Renal cortex interstitium (tissue), 11 donors: ENCODE measurements at regions not wholly inside any gene's neighbourhood (a gene's known extent, or its start where the extent isn't known, plus 50 kb on each side); places are given as distances from the start of the nearest gene placed in this dataset.

ENCODE experiments used
- DNase-seq, 11 donors: peaks; one replicate each; pipeline ENCODE4 v3.0.0-alpha.2; 2013; ENCODE audit warnings: low read depth in 9 of 11, low spot score in 4 of 11; ENCODE audit errors: extremely low read depth in 1 of 11

GRCh38 chr14:35993684-35993960 is 167.5 kb downstream of the BRMS1L start:
- DNase-seq, result no peak

DNA sequence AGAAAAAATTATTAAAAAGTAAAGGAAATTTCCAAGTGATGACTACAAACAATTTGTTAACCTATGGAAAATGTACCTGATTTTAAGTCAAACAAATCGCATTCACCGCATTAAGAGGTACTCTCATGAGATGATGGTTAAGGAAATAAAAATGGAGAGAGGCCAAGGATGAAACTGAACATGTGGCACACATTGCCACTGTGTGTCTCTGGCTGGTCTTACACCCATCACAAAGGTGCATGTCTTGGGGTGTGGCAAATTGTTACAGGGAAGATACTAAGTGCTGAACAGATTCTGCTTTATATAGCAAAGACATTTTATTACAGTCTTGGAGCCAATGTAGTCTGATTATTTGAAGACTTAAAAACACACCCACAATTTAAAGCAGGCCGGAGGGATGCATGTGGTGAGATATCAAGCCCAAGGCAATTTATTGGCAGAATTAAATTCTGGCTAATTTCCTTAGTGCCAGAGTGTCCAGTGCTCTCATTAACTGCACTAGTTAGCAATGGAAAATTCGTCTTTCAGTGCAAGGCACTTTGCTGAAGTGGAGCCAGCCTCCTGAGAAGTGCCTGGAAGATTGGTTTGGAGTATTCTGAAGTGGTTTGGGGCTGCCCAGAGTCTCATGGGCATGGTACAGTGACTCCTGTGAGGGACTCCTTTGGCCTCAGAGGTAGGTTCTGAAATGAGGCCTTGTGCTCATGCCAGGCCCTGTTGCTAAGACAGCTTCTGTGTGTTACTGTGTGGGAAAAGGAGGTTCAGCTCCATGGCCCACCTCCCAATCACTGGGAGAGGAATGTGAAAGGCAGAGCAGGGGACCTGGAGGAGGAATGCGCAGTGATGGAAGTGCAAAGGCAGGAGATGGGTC is 166.9 kb downstream of the BRMS1L start:
- DNase-seq, result no peak

GRCh38 chr14:35991356-35991755 is 165.2 kb downstream of the BRMS1L start:
- no peak for DNase-seq

GRCh38 chr14:35989736-35990135 is 163.6 kb downstream of the BRMS1L start:
- DNase-seq, result no peak

GRCh38 chr14:35988972-35989690 is 163.0 kb downstream of the BRMS1L start:
- DNase-seq, result no peak

GRCh38 chr14:35988550-35988949 is 162.4 kb downstream of the BRMS1L start:
- no peak for DNase-seq

DNA sequence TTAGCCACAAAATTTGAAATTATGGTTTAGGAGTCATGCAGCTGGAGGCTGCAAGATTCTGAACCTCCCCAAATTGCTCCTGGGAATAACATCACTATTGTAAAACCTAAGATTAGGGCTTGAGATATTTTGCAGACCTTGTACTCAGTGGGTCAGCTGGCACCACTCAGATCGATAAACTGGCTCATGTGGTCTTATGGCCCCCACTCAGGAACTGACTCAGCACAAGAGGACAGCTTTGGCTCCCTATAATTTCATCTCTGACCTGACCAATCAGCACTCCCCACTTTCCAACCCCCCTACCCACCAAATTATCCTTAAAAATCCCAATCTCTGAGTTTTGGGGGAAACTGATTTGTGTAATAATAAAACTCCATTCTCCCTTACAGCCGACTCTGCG is 161.6 kb downstream of the BRMS1L start:
- no peak for DNase-seq

- DNase-seq, result no peak
Observed at GRCh38 chr14:35986219-35986573, 160.1 kb downstream of the BRMS1L start.

DNA sequence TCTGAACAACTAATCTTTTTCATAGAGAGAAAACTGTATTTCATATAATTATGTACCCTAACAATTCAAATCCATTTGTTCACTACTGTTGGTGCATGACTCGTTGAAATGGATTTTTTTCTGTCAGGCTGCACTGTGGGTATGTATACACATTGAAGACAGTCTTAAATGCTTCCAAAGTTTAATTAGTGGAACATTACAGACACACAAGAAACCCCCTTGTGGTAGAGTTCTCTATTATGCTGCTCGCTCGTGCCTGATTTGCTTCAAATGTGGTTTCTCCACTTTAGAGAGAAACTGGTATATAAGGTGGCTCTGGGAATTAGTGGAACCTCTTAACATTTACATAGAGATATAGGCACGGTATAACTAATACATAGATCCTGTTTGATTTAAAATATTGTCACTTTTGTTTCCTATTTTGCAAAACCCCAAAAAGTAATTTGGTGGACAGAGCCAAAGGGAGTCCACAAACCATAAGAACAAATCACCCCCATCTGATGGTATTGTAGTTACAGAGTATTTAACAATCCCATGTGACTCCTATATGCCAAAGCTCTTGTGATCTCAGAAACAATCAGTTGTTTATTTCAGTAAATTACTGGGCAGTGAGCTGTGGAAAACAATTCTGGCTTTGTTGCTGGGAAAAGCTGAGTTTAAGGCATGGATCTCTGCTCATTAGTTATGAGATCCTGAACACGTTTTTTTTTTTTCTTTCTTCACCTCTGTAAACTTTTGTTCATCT is 159.5 kb downstream of the BRMS1L start:
- peak in 2 of 11 donors; percentile 1 to 12 for DNase-seq

DNA sequence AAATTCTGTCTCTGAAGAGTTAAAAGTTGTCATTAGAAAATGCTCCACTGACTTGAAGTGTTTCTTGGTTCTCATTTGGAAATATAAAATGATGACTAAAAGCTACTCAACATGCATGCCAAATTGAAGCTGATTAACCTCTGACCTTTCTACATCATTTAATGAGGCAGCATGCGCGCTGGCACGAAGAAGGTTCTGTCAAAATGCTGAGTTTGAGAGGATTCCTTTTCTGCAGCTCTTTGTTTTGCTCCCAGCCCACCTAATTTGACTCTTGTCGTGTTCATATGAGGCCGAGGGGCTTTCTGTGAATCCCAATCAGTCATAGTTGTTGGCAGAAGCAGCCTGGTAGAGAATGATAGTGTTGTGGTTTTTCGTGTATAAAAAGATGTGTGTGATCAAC is 153.4 kb downstream of the BRMS1L start:
- no peak for DNase-seq

DNA sequence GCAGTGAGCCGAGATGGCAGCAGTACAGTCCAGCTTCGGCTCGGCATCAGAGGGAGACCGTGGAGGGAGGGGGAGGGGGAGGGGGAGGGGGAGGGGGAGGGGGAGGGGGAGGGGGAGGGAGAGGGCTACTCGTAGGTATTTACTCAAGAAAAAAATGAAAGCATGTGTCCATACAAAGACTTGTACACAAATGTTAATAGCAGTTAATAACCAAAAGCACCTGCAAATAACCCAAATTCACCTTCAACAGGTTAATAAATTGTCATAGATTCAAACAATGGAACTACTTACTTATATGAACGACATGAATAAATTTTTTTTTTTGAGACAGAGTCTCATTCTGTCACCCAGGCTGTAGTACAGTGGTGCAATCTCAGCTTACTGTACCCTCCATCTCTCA is 152.4 kb downstream of the BRMS1L start:
- no peak for DNase-seq

- DNase-seq, result no peak
Observed at GRCh38 chr14:35975814-35976213, 149.7 kb downstream of the BRMS1L start.

GRCh38 chr14:35973770-35974169 is 147.6 kb downstream of the BRMS1L start:
- no peak for DNase-seq

GRCh38 chr14:35971965-35972630 is 146.0 kb downstream of the BRMS1L start:
- no peak for DNase-seq

GRCh38 chr14:35969310-35969709 is 143.2 kb downstream of the BRMS1L start:
- DNase-seq, result no peak

GRCh38 chr14:35965400-35965799 is 139.3 kb downstream of the BRMS1L start:
- DNase-seq, result no peak

DNA sequence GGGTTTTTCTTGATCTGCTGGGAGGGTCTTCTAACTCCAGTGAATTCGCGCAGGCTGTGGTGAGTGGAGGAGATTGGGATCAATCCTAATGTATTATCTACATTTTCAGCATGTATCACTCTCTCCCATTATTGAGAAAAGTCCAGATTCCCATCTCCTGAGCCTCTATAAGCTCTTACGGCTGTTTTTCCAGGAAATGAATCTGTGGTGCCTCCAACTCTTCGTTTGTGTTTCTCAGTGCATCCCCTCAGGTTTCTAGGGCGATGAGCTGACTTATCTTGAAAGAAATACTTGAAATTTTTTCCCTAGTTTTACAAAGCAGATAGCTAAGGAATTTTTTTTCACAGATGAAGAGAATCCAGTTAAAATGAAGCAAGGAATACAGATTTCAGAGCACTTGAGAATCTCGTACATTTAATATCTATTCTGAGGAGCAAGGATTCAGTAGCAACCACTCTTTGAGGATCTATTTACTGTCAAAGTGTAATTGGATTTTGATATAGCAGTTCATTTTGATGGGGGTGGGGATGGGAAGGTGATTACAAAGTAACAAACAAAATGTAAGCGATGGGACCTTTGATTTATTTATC is 138.7 kb downstream of the BRMS1L start:
- DNase-seq, result no peak

- no peak for DNase-seq
Observed at GRCh38 chr14:35963209-35963608, 137.1 kb downstream of the BRMS1L start.

DNA sequence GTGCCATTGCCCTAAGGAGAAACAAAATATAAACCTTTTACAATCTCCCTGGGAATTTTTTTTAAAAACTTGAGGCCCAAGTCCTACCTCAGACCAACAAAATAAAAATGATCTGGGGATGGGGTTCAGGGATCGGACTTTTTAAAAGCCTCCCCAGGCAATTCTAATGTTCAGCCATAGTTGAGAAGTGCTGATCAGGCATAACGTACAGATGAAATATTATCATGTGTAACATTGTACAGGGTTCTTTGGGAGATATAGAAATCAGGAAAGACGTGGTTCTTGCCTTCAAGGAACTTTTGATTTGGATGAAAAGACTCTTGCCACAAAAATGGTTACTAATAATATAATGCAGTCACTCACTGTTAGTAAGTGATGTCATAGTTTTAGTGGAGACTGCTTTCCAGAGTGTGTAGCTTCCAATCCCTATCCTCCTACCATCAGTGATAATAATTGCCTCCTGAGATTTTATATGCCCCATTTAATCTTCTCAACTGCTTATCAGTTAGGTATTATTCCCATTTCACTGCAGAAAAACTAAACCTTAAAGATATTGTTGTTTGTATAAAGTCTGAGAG is 135.6 kb downstream of the BRMS1L start:
- DNase-seq, result no peak
